IPS-NIHi7 (cell line): ENCODE measurements at regions not wholly inside any gene's neighbourhood (a gene's known extent, or its start where the extent isn't known, plus 50 kb on each side); places are given as distances from the start of the nearest gene placed in this dataset.
A peak's percentile ranks its signal among the peaks of the same experiment; 100 is the strongest.

Experiments
- DNase-seq: peaks from one replicate; pipeline ENCODE4 v3.0.0; 2012; ENCODE audit warnings: mixed read lengths; ENCODE audit errors: extremely low spot score

DNA sequence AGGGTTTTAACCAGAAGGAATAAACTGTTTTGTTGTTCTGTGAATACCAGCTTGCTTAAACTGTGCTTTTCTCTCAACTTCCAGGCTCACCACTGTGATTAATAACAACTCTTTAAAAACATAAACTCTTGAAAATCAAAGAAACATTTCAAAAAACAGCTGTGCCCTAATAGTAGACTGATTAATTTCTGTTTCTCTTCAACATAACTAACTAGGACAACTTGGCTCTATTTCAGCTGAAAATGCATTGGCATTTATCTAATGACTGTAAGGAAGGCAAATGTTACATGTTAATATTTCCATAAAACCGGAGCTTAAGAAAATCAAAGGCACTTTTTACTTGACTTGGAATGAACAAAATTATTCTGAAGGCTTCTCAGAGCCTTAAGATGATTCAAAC, 656.1 kb upstream of the NEGR1 start:
- no peak for DNase-seq

DNA sequence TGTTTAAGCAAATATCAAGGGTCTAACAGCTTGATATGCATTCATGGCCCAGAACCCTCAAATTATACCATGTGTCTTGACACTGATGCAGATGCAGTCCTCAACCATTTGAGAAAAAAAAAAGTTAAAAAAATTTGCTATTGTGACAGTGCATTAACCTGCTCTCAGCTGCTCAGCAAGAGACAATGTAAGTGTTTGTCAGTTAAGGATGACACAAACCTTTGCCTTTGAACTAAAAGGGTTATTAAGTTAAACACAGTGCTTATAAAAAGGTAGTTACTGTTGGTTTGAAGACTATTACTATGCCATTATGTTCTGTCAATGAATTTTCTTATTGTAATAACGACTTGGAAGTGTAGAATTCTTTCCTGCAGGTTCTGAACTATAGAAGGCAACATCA, 655.6 kb upstream of the NEGR1 start:
- DNase-seq = no peak

DNA sequence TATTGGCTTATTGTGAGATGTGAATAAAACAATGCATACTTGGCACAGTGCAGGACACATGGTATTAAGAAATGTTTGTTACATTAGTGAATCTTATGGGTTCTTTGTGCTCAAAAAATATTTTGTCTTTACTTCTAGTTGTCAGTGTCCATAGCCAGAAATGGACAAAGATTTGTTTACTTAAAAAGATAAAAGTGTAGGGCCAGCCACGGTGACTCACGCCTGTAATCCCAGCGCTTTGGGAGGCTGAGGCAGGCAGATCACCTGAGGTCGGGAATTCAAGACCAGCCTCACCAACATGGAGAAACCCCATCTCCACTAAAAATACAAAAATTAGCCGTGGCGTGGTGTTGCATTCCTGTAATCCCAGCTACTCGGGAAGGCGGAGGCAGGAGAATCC, 654.6 kb upstream of the NEGR1 start:
- DNase-seq = no peak

- DNase-seq = no peak
Observed at GRCh38 chr1:72936151-72936740, 653.9 kb upstream of the NEGR1 start.

DNA sequence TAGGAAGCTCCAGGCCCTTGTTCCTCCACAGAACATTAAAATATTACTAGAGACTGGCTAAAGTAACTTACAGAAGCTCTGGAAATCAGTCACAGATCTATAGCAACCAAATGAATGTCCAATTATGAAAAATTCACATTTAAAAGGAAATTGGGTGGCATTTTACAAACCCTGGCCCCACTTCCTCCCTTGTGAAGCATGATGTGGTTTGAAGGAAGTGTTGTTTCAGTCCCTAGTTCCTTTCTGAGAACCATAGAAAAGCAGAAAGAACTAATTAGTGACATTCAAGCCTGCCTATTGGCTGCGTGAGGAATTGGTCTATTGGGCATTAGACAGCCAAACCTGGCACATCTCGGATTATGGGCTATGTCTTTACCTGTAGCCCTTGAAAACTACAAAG, 649.7 kb upstream of the NEGR1 start:
- no peak for DNase-seq

DNA sequence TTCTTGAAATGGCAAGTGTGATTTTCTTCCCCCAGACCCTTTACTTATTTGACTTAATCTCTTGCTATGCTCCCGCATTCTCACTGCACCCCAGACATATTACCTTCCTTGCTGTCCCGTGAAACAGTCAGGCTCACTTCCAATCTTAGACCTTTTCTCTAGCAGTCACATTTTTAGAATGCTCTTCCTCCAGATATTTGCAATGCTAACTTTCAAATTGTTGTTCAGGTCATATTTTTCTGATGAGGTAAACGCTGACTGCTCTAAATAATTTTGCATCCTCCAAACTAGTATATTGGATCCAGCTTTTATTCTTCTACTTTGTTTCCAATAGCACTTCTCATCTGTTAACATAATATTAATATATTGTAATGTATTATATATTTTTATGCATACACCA, 648.2 kb upstream of the NEGR1 start:
- no peak for DNase-seq

GRCh38 chr1:72918940-72919339, 636.6 kb upstream of the NEGR1 start:
- no peak for DNase-seq

DNA sequence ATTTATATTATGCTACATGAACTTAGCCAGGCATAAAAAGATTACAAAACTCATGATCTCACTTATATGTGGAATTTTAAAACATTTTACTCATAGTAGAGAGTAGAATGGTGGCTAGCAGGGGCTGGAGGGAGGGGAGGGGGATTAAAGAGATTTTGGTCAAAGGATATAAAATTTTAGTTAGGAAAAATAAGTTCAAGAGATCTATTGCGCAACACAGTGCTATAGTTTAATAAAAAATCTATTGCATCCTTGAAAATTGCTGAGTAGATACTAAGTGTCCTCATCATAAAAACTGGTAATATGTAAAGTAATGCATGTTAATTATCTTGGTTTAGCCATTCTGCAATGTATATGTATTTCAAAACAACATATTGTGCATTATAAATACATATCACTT, 635.6 kb upstream of the NEGR1 start:
- no peak for DNase-seq

DNA sequence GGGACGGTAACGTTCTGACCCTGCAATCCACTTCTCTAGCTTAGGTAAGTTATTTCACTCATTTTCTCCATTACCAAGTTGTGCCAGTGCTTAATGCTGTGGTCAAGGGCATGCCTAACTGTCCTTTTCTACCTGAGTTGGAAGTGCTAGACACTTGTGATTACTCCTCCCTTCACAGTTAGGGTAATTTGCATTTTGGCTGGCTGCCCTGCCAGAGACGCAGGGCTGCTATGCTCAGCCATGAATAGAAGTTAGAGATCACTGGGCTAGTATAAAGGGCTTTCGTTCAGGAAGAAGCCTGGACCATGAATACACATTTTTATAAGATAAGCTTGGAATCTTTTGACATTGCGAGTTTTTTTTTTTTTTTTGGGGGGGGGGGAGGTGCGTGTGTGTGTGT, 633.2 kb upstream of the NEGR1 start:
- peak; percentile 45 for DNase-seq

DNA sequence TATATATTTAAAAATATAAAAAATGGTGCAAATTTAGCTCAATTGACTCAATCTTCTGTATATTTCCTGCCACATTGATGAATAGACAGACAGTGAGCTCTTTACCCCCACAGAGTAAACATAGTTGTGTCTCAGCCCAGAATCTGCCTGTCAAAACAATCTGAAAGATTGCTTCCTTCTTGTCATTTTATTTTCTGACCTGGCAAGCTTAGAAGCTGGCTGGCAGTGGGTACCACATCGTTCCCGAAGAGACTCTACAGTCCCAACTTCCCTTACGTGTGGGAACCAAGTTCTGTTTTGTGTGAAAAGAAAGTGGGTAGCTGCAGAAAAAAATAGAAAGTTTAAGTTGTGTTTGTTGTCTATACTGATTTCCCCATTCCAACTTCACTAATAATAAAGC, 629.3 kb upstream of the NEGR1 start:
- no peak for DNase-seq

DNA sequence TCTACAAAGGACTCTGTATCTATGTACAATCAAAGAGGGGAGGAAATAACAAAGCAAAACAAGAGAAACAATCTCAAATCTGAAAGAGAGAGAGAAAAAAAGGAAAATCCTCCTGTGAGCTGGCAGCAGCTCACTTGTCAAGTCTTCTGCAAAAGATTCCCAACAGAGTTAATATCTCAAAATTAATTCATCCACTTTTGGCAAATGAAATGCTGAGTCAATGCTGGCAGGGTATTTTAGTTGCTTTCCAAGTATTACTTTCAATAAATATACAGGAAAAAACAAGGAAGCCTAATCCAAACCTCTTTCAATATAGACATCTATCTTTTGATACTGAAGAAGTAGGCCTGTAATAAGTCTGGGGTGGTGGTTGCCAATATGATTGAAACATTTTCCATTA, 613.9 kb upstream of the NEGR1 start:
- no peak for DNase-seq

GRCh38 chr1:72892461-72892860, 610.1 kb upstream of the NEGR1 start:
- DNase-seq = no peak

- DNase-seq = no peak
Observed at GRCh38 chr1:72891976-72892375, 609.6 kb upstream of the NEGR1 start.

GRCh38 chr1:72885841-72886240, 603.5 kb upstream of the NEGR1 start:
- DNase-seq = no peak

- DNase-seq = no peak
Observed at GRCh38 chr1:72885017-72885416, 602.7 kb upstream of the NEGR1 start.

DNA sequence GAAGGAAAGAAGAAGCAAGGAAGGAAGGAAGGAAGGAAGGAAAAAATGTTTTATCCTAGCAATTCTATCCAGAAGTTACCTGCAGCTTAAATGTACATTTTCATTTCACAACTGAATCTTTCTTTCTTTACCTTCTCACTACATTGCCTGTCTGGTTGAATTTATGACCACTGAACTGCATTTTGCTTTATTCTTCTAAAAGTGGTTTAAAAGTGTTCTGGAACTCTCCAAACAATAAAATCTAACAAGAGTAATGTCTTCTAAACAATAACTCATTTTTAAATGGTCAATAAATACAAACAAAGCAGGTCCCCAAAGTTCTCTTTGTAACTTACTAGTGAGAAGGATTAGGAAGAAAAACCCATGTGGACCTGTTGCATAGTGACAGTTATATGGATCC, 587.5 kb upstream of the NEGR1 start:
- DNase-seq = no peak

GRCh38 chr1:72869441-72869840, 587.1 kb upstream of the NEGR1 start:
- no peak for DNase-seq

GRCh38 chr1:72851597-72851996, 569.3 kb upstream of the NEGR1 start:
- no peak for DNase-seq

GRCh38 chr1:72848997-72849396, 566.7 kb upstream of the NEGR1 start:
- DNase-seq = no peak

DNA sequence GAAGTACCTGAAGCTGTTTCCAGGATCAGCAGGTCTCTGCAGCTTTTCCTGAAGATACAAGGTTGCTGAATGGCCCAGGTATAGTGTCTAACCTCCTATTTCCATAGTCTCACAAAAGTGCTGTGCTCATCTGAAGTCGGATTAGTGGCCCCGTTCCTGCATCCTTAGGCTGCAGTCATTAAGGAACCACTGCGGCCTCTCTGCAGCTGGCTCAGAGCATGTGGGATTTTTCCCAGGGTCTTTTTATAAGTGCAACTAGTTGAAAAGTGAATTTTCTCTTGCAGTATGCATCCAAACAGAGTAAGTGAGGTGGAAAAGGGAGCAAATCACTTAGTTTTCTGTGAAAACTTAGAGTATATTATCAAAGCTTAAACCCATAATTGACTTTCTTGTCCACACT, 565.3 kb upstream of the NEGR1 start:
- no peak for DNase-seq

GRCh38 chr1:72846476-72847278, 564.3 kb upstream of the NEGR1 start:
- DNase-seq = no peak

- DNase-seq = no peak
Observed at GRCh38 chr1:72845981-72846380, 563.6 kb upstream of the NEGR1 start.

DNA sequence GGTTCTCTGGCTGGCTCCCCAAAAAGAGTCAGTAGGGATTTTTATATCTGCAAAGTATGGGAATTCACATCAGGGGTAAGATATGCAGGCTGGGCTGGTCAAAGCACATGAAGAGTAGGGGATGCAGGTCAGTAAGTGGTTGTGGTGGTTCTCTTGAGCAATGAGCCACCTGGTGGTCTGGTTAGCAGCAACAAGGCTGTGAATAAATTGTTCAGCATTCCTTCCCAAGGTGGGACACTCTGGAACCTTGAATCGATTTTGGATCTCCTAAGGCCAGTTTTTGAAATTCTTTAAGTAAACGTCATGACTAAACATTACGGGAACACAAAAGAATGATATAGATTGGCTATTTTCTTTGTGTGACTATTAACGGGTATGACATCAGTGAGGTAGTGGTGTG, 563.0 kb upstream of the NEGR1 start:
- peak; percentile 73 for DNase-seq

DNA sequence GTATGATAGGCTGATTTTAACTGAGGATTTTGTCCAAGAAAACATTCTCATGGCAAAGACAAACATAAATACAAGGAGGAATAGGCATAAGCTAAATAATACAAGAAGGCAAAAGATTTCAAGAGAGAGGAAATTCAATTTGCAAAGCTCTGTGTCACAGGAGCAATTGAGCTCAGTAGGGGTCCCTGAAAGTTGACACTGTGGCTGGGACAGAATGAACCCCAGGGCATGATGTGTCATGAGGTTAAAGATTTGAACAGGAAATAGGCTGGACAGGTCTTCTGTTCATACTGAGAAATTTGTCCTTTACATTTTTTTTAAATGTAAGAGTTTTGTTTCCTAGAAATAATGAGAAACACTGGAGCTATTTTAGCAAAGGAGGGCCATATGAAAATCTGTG, 555.4 kb upstream of the NEGR1 start:
- peak; percentile 30 for DNase-seq
